Endothelial cell of umbilical vein (primary cell): ENCODE measurements at regions not wholly inside any gene's neighbourhood (a gene's known extent, or its start where the extent isn't known, plus 50 kb on each side); places are given as distances from the start of the nearest gene placed in this dataset.

Experiments
- CTCF ChIP-seq, 2 donors: IDR thresholded peaks; 1 replicate in 1 of 2; 2 replicates in 1 of 2; pipeline ENCODE4 v1.5.1; 2011; ENCODE audit warnings: low read length in 2 of 2, mild to moderate bottlenecking in 2 of 2, moderate library complexity in 2 of 2, control low read depth in 1 of 2, inconsistent platforms in 1 of 2, low read depth in 1 of 2; ENCODE audit not compliant: insufficient read depth in 1 of 2; ENCODE audit errors: extremely low read depth in 1 of 2
- GATA2 ChIP-seq: IDR thresholded peaks from 2 replicates; pipeline ENCODE4 v1.7.0; 2011; ENCODE audit warnings: low read depth, mild to moderate bottlenecking, moderate library complexity, mixed read lengths, low read length; ENCODE audit not compliant: insufficient read length, insufficient read depth
- POLR2A ChIP-seq: IDR thresholded peaks from 2 replicates; pipeline ENCODE4 v1.6.1; 2012; ENCODE audit warnings: low read depth, mild to moderate bottlenecking, control low read depth, low read length
- POLR2AphosphoS5 ChIP-seq: IDR thresholded peaks from 2 replicates; pipeline ENCODE4 v1.6.1; 2012; ENCODE audit warnings: low read depth, mild to moderate bottlenecking, control low read depth, low read length, moderate library complexity; ENCODE audit not compliant: insufficient read depth

DNA sequence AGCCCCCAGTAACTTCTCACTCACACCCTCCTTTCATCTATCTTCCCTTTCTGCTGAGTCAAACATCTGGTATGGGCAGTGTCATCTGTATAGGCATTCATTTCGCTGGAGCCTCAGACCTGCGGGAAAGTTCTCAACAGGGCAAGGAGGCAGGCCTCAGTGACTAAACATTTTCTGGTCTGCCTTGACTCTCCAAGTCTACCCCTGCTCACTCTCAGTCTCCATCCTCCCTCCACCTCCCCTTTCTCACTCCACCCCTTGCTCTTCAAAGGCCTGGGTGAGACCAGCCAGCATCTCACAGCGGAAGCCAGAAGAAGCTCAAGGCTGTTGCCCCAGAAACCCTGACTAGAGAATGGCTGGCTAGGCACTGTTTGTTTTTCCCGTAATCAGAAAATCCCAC lies 105.0 kb upstream of the BEND6 start:
- TF ChIP-seq GATA2 (no peak), CTCF (IDR thresholded peaks at IDR 0.05; ENCODE audit: extremely low read depth in 1 of 2, insufficient read depth in 1 of 2, low read depth in 1 of 2, low read length in 2 of 2) (no peak), POLR2A (no peak), POLR2AphosphoS5 (no peak)
